ENCODE measurements at regions not wholly inside any gene's neighbourhood (a gene's known extent, or its start where the extent isn't known, plus 50 kb on each side); places are given as distances from the start of the nearest gene placed in this dataset.

DNA sequence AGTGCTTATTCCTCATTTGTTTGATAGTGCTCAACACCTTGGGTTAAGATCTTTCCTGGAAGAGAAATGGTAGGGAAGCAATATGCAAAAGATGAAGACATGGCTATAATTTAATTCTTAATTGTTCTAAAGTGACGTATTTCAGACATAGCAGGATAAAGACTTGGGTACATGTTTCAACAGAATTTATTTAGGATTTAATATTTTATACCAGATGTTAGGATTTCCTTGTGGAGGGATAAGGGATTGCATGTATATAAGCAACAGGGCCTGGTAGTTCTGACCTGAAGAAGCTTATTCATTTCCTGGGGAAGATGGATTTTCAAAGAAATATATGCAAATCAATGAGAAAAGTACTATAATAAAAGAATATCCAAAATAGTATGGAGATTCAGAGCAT lies 163.8 kb downstream of the FAT3 start:
- no peak overlapping the region for H2BK5ac ChIP-seq (ENCODE audit: low read depth, low read length, poor library complexity)
- H3K27ac ChIP-seq (ENCODE audit: low read depth, low read length) = no peak overlapping the region
- H4K12ac ChIP-seq (ENCODE audit: low read depth, low read length) = no peak overlapping the region
- no peak overlapping the region for H3K4me2 ChIP-seq (ENCODE audit: low read length)
- no peak for DNase-seq
- no peak overlapping the region for H3K23ac ChIP-seq (ENCODE audit: low read length)
- no peak overlapping the region for H2AFZ ChIP-seq (ENCODE audit: insufficient read depth, low read length, poor library complexity)
- no peak overlapping the region for H2BK12ac ChIP-seq (ENCODE audit: low read length)
- H3K18ac ChIP-seq (ENCODE audit: low read length) = no peak overlapping the region
- no peak overlapping the region for H3K14ac ChIP-seq (ENCODE audit: low read length)
- H2BK120ac ChIP-seq (ENCODE audit: insufficient read depth, low read length, poor library complexity) = no peak overlapping the region
- no peak overlapping the region for H3K4me3 ChIP-seq (ENCODE audit: low read depth, low read length)
- H3K79me2 ChIP-seq (ENCODE audit: control insufficient read depth, insufficient read depth, low read length, poor library complexity) = no peaks in the 10 kb centered on the region
- no peak overlapping the region for H4K91ac ChIP-seq (ENCODE audit: low read depth, low read length)
- no peaks in the 10 kb centered on the region for H3K79me1 ChIP-seq (ENCODE audit: low read length)
- H3K4me1 ChIP-seq (ENCODE audit: control insufficient read depth in 1 of 2, insufficient read depth in 2 of 2, low read length in 2 of 2) = peaks cover 6 to 8% of the 10 kb centered on the region in 2 experiments
- H3K9me3 ChIP-seq (ENCODE audit: insufficient read depth, low read depth, low read length) = no peaks in the 10 kb centered on the region
- H3K36me3 ChIP-seq (ENCODE audit: control insufficient read depth in 1 of 2, insufficient read depth in 2 of 2, low read length in 2 of 2) = no peaks in the 10 kb centered on the region
- H3K4ac ChIP-seq (ENCODE audit: low read depth, low read length) = no peak overlapping the region
- no peak overlapping the region for H2AK5ac ChIP-seq (ENCODE audit: low read length)
- no CpG with 5 or more reads among the region's 1 CpG for WGBS (ENCODE audit: extremely low coverage, insufficient coverage, insufficient read length)
- H3K27me3 ChIP-seq (ENCODE audit: insufficient read depth, low read length) = no peaks in the 10 kb centered on the region
- H4K8ac ChIP-seq (ENCODE audit: low read depth, low read length) = no peak overlapping the region
- no peak overlapping the region for H3K9ac ChIP-seq (ENCODE audit: low read length)

DNA sequence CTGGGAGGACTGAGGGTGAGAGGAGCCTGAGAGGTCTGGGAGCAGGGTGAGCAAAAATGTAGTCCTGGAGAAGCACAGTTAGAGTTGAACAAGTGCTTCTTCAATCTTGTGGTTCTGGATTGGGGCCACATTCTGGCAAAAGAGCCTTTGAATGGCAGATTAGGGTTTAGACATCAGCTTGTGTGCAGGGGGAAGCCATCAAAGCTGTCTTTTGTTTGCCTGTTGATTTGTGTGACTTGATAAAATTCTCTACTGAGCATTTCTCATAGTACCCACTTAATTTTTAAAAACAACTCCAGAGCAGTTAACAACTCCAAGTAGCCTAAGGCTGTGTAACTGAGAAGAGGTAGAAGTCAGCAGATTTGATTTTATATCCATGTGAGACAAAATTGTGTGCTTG lies 166.2 kb downstream of the FAT3 start:
- no peak overlapping the region for H3K23ac ChIP-seq (ENCODE audit: low read length)
- no peak overlapping the region for H3K14ac ChIP-seq (ENCODE audit: low read length)
- no peak overlapping the region for H2BK120ac ChIP-seq (ENCODE audit: insufficient read depth, low read length, poor library complexity)

DNA sequence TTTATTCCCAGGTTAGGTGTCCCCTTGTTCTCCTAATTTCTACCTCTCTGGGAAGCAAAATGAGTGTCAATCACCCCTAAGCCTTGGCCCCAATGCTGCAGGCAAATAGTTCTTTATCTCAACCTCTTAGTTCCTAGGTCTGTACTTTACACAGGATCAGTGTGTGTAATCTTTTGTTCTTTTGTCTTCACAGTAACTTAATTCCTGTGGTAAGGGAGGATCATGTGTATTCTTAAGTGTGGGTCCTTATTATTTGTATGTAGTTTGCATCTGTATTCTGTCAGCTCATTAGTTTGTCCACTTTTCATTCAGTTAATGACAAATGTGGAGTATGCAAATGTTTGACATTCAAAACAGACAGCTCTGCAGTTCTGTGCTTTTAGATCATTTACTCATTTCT lies 166.7 kb downstream of the FAT3 start:
- Histone ChIP-seq H3K23ac (ENCODE audit: low read length) (no peak overlapping the region), H3K79me1 (ENCODE audit: low read length) (no peaks in the 10 kb centered on the region), H2BK5ac (ENCODE audit: low read depth, low read length, poor library complexity) (no peak overlapping the region), H3K79me2 (ENCODE audit: control insufficient read depth, insufficient read depth, low read length, poor library complexity) (no peaks in the 10 kb centered on the region), H4K91ac (ENCODE audit: low read depth, low read length) (no peak overlapping the region), H2AK5ac (ENCODE audit: low read length) (no peak overlapping the region), H2BK12ac (ENCODE audit: low read length) (no peak overlapping the region), H3K4me1 (ENCODE audit: control insufficient read depth in 1 of 2, insufficient read depth in 2 of 2, low read length in 2 of 2) (peaks cover 3 to 4% of the 10 kb centered on the region in 2 experiments), H3K9me3 (ENCODE audit: insufficient read depth, low read depth, low read length) (no peaks in the 10 kb centered on the region), H3K4ac (ENCODE audit: low read depth, low read length) (no peak overlapping the region), H3K4me3 (ENCODE audit: low read depth, low read length) (no peak overlapping the region), H3K4me2 (ENCODE audit: low read length) (no peak overlapping the region), H2BK120ac (ENCODE audit: insufficient read depth, low read length, poor library complexity) (no peak overlapping the region), H3K18ac (ENCODE audit: low read length) (no peak overlapping the region), H3K27ac (ENCODE audit: low read depth, low read length) (no peak overlapping the region), H3K9ac (ENCODE audit: low read length) (no peak overlapping the region), H3K36me3 (ENCODE audit: control insufficient read depth in 1 of 2, insufficient read depth in 2 of 2, low read length in 2 of 2) (no peaks in the 10 kb centered on the region), H4K8ac (ENCODE audit: low read depth, low read length) (no peak overlapping the region), H2AFZ (ENCODE audit: insufficient read depth, low read length, poor library complexity) (no peak overlapping the region), H3K27me3 (ENCODE audit: insufficient read depth, low read length) (no peaks in the 10 kb centered on the region), H3K14ac (ENCODE audit: low read length) (no peak overlapping the region), H4K12ac (ENCODE audit: low read depth, low read length) (no peak overlapping the region)
- no peak for DNase-seq

More for the DNA sequence above, 166.2 kb downstream of the FAT3 start:
- Histone ChIP-seq H3K36me3 (ENCODE audit: control insufficient read depth in 1 of 2, insufficient read depth in 2 of 2, low read length in 2 of 2) (no peaks in the 10 kb centered on the region), H3K27me3 (ENCODE audit: insufficient read depth, low read length) (no peaks in the 10 kb centered on the region), H2AFZ (ENCODE audit: insufficient read depth, low read length, poor library complexity) (no peak overlapping the region), H4K12ac (ENCODE audit: low read depth, low read length) (no peak overlapping the region), H2AK5ac (ENCODE audit: low read length) (no peak overlapping the region), H3K4me1 (ENCODE audit: control insufficient read depth in 1 of 2, insufficient read depth in 2 of 2, low read length in 2 of 2) (peaks cover 3 to 4% of the 10 kb centered on the region in 2 experiments), H3K79me2 (ENCODE audit: control insufficient read depth, insufficient read depth, low read length, poor library complexity) (no peaks in the 10 kb centered on the region), H3K9me3 (ENCODE audit: insufficient read depth, low read depth, low read length) (no peaks in the 10 kb centered on the region), H3K18ac (ENCODE audit: low read length) (no peak overlapping the region), H3K4me3 (ENCODE audit: low read depth, low read length) (no peak overlapping the region), H3K79me1 (ENCODE audit: low read length) (no peaks in the 10 kb centered on the region), H3K4me2 (ENCODE audit: low read length) (no peak overlapping the region), H3K27ac (ENCODE audit: low read depth, low read length) (no peak overlapping the region), H3K4ac (ENCODE audit: low read depth, low read length) (no peak overlapping the region), H3K9ac (ENCODE audit: low read length) (no peak overlapping the region), H4K8ac (ENCODE audit: low read depth, low read length) (no peak overlapping the region), H2BK12ac (ENCODE audit: low read length) (no peak overlapping the region), H4K91ac (ENCODE audit: low read depth, low read length) (no peak overlapping the region), H2BK5ac (ENCODE audit: low read depth, low read length, poor library complexity) (no peak overlapping the region)
- DNase-seq = no peak

DNA sequence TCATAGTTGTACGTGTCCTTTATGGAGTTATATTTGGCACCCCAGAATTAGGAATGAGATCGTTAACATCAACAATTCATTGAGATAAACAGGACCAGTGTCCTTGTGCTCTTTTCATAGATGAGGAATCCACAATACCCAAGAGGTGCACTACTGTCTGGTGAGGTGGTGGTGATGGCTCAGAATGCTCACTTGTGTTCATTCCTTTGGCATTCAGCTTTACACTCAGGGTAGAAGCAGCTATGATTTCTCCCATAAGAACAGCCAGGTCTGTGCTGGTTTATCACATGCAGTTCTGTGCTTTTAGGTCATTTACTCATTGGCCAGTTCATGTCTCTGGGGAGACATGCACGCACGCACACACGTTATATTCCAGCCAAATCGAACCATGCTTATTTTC lies 167.2 kb downstream of the FAT3 start:
- Histone ChIP-seq H3K9ac (ENCODE audit: low read length) (no peak overlapping the region), H3K79me2 (ENCODE audit: control insufficient read depth, insufficient read depth, low read length, poor library complexity) (no peaks in the 10 kb centered on the region), H4K12ac (ENCODE audit: low read depth, low read length) (no peak overlapping the region), H3K36me3 (ENCODE audit: control insufficient read depth in 1 of 2, insufficient read depth in 2 of 2, low read length in 2 of 2) (no peaks in the 10 kb centered on the region), H3K23ac (ENCODE audit: low read length) (no peak overlapping the region), H4K91ac (ENCODE audit: low read depth, low read length) (no peak overlapping the region), H3K4me3 (ENCODE audit: low read depth, low read length) (no peak overlapping the region), H2BK12ac (ENCODE audit: low read length) (no peak overlapping the region), H3K18ac (ENCODE audit: low read length) (no peak overlapping the region), H2BK120ac (ENCODE audit: insufficient read depth, low read length, poor library complexity) (no peak overlapping the region), H3K4ac (ENCODE audit: low read depth, low read length) (no peak overlapping the region), H3K4me2 (ENCODE audit: low read length) (no peak overlapping the region), H3K27me3 (ENCODE audit: insufficient read depth, low read length) (no peaks in the 10 kb centered on the region), H4K8ac (ENCODE audit: low read depth, low read length) (no peak overlapping the region), H3K4me1 (ENCODE audit: control insufficient read depth in 1 of 2, insufficient read depth in 2 of 2, low read length in 2 of 2) (peaks cover 3 to 4% of the 10 kb centered on the region in 2 experiments), H3K79me1 (ENCODE audit: low read length) (no peaks in the 10 kb centered on the region), H2AFZ (ENCODE audit: insufficient read depth, low read length, poor library complexity) (no peak overlapping the region), H2AK5ac (ENCODE audit: low read length) (no peak overlapping the region), H3K14ac (ENCODE audit: low read length) (no peak overlapping the region), H2BK5ac (ENCODE audit: low read depth, low read length, poor library complexity) (no peak overlapping the region), H3K27ac (ENCODE audit: low read depth, low read length) (no peak overlapping the region), H3K9me3 (ENCODE audit: insufficient read depth, low read depth, low read length) (no peaks in the 10 kb centered on the region)
- DNase-seq = no peak
- WGBS (ENCODE audit: extremely low coverage, insufficient coverage, insufficient read length) = no CpG with 5 or more reads among the region's 6 CpGs

DNA sequence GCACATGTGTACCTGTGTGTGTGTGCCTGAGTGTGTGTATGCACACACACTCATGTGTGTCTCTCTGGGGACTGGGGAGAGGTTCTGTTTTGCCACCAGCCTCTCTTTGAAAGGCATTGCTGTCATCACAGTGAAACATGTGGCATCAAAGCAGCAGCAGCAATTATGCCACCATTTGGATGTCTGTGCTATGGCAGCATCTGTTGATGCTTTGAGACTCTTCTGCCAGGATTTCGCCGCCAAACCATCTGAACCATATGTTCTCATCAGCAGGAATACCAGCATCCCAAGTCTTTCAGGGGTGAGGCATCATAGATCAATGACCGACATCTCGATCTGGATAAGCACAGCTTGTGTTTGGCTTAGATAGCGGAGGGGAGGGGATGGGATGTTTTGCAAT lies 168.6 kb downstream of the FAT3 start:
- Histone ChIP-seq H3K14ac (ENCODE audit: low read length) (no peak overlapping the region), H2AFZ (ENCODE audit: insufficient read depth, low read length, poor library complexity) (no peak overlapping the region), H3K79me2 (ENCODE audit: control insufficient read depth, insufficient read depth, low read length, poor library complexity) (no peaks in the 10 kb centered on the region), H3K4ac (ENCODE audit: low read depth, low read length) (no peak overlapping the region), H3K27ac (ENCODE audit: low read depth, low read length) (no peak overlapping the region), H3K9me3 (ENCODE audit: insufficient read depth, low read depth, low read length) (no peaks in the 10 kb centered on the region), H2BK5ac (ENCODE audit: low read depth, low read length, poor library complexity) (no peak overlapping the region), H4K8ac (ENCODE audit: low read depth, low read length) (no peak overlapping the region), H2AK5ac (ENCODE audit: low read length) (no peak overlapping the region), H3K36me3 (ENCODE audit: control insufficient read depth in 1 of 2, insufficient read depth in 2 of 2, low read length in 2 of 2) (no peaks in the 10 kb centered on the region), H4K12ac (ENCODE audit: low read depth, low read length) (no peak overlapping the region), H3K4me2 (ENCODE audit: low read length) (no peak overlapping the region), H2BK12ac (ENCODE audit: low read length) (no peak overlapping the region), H3K27me3 (ENCODE audit: insufficient read depth, low read length) (no peaks in the 10 kb centered on the region), H3K4me3 (ENCODE audit: low read depth, low read length) (no peak overlapping the region), H3K4me1 (ENCODE audit: control insufficient read depth in 1 of 2, insufficient read depth in 2 of 2, low read length in 2 of 2) (peaks cover 3 to 4% of the 10 kb centered on the region in 2 experiments), H3K79me1 (ENCODE audit: low read length) (no peaks in the 10 kb centered on the region), H3K9ac (ENCODE audit: low read length) (no peak overlapping the region), H3K23ac (ENCODE audit: low read length) (no peak overlapping the region), H3K18ac (ENCODE audit: low read length) (no peak overlapping the region), H4K91ac (ENCODE audit: low read depth, low read length) (no peak overlapping the region), H2BK120ac (ENCODE audit: insufficient read depth, low read length, poor library complexity) (no peak overlapping the region)
- no peak for DNase-seq
- no CpG with 5 or more reads among the region's 5 CpGs for WGBS (ENCODE audit: extremely low coverage, insufficient coverage, insufficient read length)

Measured in trophoblast cell (in vitro differentiated cells and primary cell).